VCaP (cell line): ENCODE measurements at regions not wholly inside any gene's neighbourhood (a gene's known extent, or its start where the extent isn't known, plus 50 kb on each side); places are given as distances from the start of the nearest gene placed in this dataset.
"Not testable (repeated sequence)": the region's sequence is repeated elsewhere in the genome, so short reads cannot be mapped to it uniquely, and the experiment has no call there.

Experiments used
- H3K27ac ChIP-seq: fragments of 450-650 bp; 2 replicates; pipeline ENCODE4 v1.5.1; 2017
- TF ChIP-seq, protein P1 (sequence below): fragments of 450-650 bp; conservative IDR thresholded peaks from 2 replicates; pipeline ENCODE4 v1.5.1; 2017; ENCODE audit warnings: mild to moderate bottlenecking, moderate library complexity

DNA sequence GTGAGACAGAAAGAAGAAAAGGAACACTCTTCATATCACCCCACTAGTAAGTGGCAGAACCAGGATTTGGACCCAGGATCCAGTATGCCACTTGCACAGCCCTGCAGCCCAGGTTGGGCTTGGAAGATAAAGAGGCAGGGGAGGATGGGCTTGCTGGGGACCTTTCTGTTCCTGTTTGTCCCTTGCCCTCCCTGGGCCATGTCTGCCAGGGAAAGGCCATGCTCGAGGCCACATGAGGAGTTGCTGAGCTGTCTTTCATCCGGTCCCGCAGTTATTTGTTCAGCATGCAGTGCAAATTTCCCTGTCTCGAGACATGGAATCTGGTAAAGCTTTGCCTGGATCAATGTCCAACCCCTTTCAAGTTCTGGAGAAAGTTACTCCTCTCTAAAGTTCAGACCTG is 116.0 kb upstream of the MRPS22 start:
- no peak overlapping the region for H3K27ac ChIP-seq
- TF ChIP-seq, protein P1, sequence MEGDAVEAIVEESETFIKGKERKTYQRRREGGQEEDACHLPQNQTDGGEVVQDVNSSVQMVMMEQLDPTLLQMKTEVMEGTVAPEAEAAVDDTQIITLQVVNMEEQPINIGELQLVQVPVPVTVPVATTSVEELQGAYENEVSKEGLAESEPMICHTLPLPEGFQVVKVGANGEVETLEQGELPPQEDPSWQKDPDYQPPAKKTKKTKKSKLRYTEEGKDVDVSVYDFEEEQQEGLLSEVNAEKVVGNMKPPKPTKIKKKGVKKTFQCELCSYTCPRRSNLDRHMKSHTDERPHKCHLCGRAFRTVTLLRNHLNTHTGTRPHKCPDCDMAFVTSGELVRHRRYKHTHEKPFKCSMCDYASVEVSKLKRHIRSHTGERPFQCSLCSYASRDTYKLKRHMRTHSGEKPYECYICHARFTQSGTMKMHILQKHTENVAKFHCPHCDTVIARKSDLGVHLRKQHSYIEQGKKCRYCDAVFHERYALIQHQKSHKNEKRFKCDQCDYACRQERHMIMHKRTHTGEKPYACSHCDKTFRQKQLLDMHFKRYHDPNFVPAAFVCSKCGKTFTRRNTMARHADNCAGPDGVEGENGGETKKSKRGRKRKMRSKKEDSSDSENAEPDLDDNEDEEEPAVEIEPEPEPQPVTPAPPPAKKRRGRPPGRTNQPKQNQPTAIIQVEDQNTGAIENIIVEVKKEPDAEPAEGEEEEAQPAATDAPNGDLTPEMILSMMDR = no peak

DNA sequence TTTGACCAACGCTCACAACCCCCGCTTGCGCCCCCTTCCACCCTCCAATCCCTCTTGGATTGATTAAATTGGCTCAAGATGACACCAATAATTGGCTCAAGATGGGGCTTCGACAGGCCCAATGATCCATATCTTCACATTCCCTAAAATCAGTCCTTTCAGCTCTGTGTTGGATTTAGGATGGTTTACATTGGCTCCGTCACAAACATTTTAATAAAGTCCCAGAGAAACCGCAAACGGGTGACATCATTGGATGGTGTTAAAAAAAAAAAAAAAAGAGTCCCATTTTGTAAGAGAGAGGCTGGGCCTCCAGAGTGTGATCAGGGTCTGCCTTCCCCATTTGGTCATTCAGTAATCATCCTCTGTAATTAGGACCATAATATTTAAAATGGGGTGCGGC is 113.4 kb upstream of the MRPS22 start:
- TF ChIP-seq, protein P1 = no peak
- no peak overlapping the region for H3K27ac ChIP-seq

DNA sequence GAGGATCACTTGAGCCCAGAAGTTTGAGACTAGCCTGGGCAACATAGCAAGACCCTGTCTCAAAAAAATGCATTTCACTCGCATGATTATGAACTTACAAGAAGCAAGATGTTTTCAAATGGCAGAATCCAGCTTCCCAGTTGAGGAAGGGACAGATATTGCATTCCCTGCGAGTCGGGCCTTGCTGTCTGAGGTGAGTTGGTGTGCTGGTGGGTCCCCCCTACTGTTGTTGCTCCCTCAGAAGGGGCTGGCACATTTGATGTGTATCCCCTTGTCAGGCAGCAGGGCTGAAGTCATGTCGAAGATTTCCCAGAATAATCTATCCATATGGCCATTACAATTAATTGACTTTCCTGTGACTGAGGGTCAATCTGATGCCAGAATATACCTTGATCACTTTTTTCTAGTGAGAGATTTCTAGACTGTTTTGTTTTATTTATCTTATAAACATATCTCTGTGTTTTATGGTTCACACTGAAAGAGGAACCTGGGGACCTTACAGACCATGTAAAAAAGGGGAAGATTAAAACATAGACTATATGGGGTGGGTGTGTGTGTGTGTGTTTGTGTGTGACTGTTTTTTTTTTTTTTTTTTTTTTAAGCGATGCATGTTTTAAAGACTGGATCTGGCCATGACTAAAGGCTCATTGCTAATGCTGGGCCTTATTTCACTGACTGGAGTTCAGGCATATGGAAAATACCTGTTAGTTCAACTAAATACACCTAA is 112.1 kb upstream of the MRPS22 start:
- H3K27ac ChIP-seq = no peak overlapping the region
- TF ChIP-seq, protein P1 = no peak

DNA sequence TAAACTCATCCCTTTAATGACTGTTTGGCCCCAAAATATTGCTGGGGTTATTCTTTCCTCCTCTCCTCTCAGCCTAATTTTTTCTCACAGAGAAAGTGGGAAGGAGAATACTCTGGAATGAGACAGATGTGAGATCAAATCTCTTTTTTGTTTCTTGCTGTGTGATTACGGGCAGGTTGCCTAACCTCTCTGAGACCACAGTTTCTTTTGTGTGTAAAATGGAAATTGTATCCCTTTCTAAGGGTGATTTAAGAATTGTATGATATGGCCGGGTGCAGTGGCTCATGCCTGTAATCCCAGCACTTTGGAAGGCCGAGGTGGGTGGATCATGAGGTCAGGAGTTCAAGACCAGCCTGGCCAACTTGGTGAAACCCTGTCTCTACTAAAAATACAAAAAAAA is 111.5 kb upstream of the MRPS22 start:
- H3K27ac ChIP-seq = not testable (repeated sequence)

DNA sequence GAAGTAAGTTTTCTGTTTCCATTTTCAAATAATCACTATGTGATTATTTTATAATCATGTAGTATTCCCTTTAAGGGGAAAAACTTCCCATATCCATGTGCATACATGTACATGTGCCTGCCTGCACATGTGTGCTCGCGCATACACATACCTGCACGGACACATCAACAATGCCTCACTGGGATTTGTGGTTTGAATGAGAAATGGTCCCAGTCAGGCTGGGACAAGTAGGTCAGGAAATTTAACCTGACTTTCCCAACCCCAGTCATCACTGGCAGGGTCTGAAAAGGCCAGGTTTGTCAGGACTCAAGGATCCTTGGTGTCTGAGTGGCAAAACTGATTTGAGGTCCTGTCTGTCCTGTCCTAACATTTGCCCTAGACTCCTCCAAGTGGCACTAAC is 109.3 kb upstream of the MRPS22 start:
- TF ChIP-seq, protein P1 = no peak
- H3K27ac ChIP-seq = no peak overlapping the region

DNA sequence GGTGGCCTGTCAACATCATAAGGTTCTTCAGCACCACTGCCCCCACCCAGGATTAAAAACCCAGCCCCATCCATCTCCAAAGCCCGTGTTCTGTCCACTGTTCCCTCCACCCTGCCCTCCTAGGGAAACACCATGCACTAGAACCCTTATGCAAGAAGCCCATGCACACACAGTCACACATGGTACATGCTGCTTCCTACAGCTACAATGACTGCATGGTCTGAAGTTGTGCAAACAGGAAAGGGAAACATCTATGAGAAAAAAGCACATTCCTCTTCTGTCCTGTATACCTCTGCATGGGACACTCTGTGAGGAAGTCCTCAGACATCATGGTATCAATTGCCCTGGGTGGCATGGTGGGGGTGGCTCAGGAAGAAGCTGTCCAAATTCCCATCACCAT is 108.6 kb upstream of the MRPS22 start:
- TF ChIP-seq, protein P1 = no peak

DNA sequence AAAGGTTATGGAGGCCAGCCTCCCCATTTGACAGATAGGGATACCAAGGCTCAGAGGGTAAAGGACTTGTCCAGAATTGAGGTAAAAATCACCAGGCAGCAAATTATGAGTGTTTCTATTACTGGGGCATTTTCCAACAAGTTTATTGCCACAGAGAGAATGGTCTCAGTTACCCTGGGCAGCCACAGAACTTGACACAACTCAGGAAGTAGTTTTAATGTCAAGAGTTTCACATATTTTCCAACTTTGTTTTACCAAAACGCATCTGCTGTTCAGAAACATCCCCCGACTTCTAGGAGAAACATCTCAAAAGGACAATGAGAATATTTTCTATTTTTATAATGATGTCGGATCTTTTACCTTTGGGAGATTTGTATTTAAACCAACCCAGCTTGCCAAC is 107.5 kb upstream of the MRPS22 start:
- no peak overlapping the region for H3K27ac ChIP-seq
- TF ChIP-seq, protein P1 = no peak

More for the DNA sequence above, 108.6 kb upstream of the MRPS22 start:
- no peak overlapping the region for H3K27ac ChIP-seq

DNA sequence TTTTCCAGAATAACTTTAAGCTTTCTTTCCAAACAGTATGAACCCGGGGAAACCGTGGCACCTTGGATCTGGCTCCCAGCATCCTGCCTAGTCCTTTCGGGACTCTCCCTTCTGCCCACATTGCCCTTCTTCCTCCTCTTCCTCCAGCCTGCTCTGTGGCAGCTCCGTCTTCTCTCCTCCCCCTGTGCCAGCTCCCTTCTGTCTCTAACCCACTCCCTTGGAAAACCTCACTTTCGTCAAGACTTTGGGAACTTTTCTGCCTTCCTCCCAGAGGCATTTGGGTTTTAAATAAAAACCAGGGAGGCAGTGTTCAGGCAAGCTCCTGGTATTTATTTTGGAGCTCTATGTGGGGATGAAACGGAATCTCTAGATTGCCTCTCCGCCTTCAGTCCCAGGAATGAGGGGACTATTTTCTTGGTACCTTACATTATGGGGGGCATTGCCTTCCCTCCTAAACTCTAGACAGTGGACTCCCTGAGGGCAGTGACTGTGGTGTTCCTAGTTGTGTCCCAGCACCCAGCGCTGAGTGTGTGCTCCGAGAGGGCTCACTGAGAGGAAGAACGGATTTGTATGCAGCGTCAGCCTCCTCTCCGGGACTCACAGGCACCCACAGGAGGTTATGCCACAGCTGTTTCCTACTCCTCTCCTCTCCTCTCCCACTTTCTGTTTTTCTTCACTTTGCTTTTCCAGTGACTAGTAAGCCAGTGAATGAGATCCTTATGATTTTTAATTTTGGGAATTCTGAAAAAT is 105.4 kb upstream of the MRPS22 start:
- no peak overlapping the region for H3K27ac ChIP-seq
- TF ChIP-seq, protein P1 = no peak
